ENCODE measurements at regions not wholly inside any gene's neighbourhood (a gene's known extent, or its start where the extent isn't known, plus 50 kb on each side); places are given as distances from the start of the nearest gene placed in this dataset.

- no peaks in the 10 kb centered on the region for H3K9me3 ChIP-seq (ENCODE audit: control insufficient read depth, low read length)
- H3K36me3 ChIP-seq (ENCODE audit: control insufficient read depth, insufficient read depth, low read length) = no peaks in the 10 kb centered on the region
- H3K4me1 ChIP-seq (ENCODE audit: control insufficient read depth, insufficient read depth, low read length) = no peaks in the 10 kb centered on the region
- H3K4me3 ChIP-seq (ENCODE audit: low read length) = no peak overlapping the region
- H3K27me3 ChIP-seq (ENCODE audit: control insufficient read depth, insufficient read depth, low read length) = no peaks in the 10 kb centered on the region
- no peak overlapping the region for H3K9ac ChIP-seq (ENCODE audit: low read length)
These were observed 328.5 kb upstream of the AMELY start for GRCh38 chrY:7240101-7240500.

GRCh38 chrY:7211971-7212370, 300.4 kb upstream of the AMELY start:
- Histone ChIP-seq H3K9ac (ENCODE audit: low read length) (no peak overlapping the region), H3K4me3 (ENCODE audit: low read length) (no peak overlapping the region), H3K4me1 (ENCODE audit: control insufficient read depth, insufficient read depth, low read length) (no peaks in the 10 kb centered on the region), H3K27me3 (ENCODE audit: control insufficient read depth, insufficient read depth, low read length) (no peaks in the 10 kb centered on the region), H3K9me3 (ENCODE audit: control insufficient read depth, low read length) (no peaks in the 10 kb centered on the region), H3K36me3 (ENCODE audit: control insufficient read depth, insufficient read depth, low read length) (no peaks in the 10 kb centered on the region)

DNA sequence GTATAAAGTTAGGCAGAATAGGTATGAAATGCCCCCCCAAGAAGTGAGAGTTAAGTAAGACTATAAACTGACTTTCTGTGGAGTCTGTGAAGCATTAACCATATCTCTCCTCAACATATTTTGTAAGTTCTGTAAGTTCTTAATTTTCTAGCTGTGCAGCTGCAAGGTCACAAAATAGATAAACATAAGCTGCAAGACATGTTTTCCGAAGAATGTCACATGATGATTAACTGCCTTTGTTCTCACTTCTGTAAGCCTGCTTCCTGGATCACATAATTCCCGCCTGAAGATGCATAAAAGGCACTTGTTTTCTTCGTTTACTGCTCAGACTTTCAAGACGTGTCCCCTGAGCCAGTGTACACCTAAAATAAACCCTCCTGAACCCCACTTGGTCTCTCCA, 292.9 kb upstream of the AMELY start:
- no peaks in the 10 kb centered on the region for H3K4me1 ChIP-seq (ENCODE audit: control insufficient read depth, insufficient read depth, low read length)
- H3K9me3 ChIP-seq (ENCODE audit: control insufficient read depth, low read length) = no peaks in the 10 kb centered on the region
- H3K27me3 ChIP-seq (ENCODE audit: control insufficient read depth, insufficient read depth, low read length) = no peaks in the 10 kb centered on the region
- no peak overlapping the region for H3K9ac ChIP-seq (ENCODE audit: low read length)
- H3K4me3 ChIP-seq (ENCODE audit: low read length) = no peak overlapping the region
- no peaks in the 10 kb centered on the region for H3K36me3 ChIP-seq (ENCODE audit: control insufficient read depth, insufficient read depth, low read length)

DNA sequence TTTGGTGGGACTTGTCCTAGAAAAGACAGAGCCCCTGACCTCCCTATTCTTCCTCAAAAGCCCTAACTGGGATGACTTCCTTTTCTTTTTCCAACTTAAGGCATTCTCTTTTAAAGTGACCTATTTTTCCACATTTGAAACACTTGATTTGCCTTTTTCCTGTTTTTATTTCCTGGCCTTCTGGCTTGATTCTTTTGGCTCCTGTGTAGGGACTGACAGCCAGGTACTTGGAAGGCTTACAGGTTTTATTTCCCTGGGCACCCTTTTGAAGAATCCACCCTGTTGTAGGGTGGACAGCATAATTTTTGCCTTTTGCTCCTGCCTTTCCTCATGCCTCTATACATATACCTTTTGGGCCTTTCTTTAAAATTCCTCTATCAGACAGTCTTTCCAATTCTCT, 271.0 kb upstream of the AMELY start:
- H3K4me3 ChIP-seq (ENCODE audit: low read length) = no peak overlapping the region
- H3K27me3 ChIP-seq (ENCODE audit: control insufficient read depth, insufficient read depth, low read length) = no peaks in the 10 kb centered on the region
- H3K4me1 ChIP-seq (ENCODE audit: control insufficient read depth, insufficient read depth, low read length) = no peaks in the 10 kb centered on the region
- no peak overlapping the region for H3K9ac ChIP-seq (ENCODE audit: low read length)
- H3K9me3 ChIP-seq (ENCODE audit: control insufficient read depth, low read length) = no peaks in the 10 kb centered on the region
- no peaks in the 10 kb centered on the region for H3K36me3 ChIP-seq (ENCODE audit: control insufficient read depth, insufficient read depth, low read length)

DNA sequence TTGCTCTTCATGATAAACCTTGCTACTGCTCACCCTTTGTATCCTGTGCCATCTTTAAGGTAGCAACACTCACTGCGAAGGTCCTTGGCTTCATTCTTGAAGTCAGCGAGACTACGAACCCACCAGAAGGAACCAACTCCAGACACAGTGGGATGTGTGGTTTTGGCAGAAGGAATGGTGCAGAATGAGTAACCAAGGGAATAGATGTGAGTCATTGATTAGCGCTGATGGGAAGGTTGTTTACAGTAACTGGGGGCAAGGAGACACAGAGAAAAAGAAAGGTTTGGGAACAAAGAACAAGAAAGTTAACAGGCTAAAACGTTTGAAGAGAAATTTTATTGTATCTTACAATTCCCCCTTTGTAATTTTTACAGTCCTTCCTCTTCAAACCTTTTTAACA, 266.1 kb upstream of the AMELY start:
- H3K36me3 ChIP-seq (ENCODE audit: control insufficient read depth, insufficient read depth, low read length) = no peaks in the 10 kb centered on the region
- H3K4me3 ChIP-seq (ENCODE audit: low read length) = no peak overlapping the region
- no peak overlapping the region for H3K9ac ChIP-seq (ENCODE audit: low read length)
- H3K27me3 ChIP-seq (ENCODE audit: control insufficient read depth, insufficient read depth, low read length) = no peaks in the 10 kb centered on the region
- H3K9me3 ChIP-seq (ENCODE audit: control insufficient read depth, low read length) = no peaks in the 10 kb centered on the region
- H3K4me1 ChIP-seq (ENCODE audit: control insufficient read depth, insufficient read depth, low read length) = no peaks in the 10 kb centered on the region

DNA sequence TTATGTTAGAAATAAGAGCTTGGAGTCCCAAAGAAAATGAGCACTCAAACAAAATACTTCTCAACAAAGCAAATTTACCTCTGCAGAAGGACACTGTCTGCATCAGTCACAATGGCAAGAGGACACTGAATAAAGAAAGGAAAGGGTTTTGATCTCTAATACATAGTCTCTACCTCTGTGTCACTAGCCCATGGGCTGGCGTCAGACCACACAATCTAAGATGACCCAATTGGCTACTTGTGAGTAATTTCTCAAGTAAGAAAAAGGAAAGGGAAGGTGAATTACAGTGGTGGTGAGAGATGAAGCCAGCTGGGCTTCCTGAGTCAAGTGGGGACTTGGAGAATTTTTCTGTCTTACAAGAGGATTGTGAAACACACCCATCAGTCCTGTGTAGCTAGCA, 257.9 kb upstream of the AMELY start:
- Histone ChIP-seq H3K36me3 (ENCODE audit: control insufficient read depth, insufficient read depth, low read length) (no peaks in the 10 kb centered on the region), H3K4me1 (ENCODE audit: control insufficient read depth, insufficient read depth, low read length) (no peaks in the 10 kb centered on the region), H3K9me3 (ENCODE audit: control insufficient read depth, low read length) (no peaks in the 10 kb centered on the region), H3K9ac (ENCODE audit: low read length) (no peak overlapping the region), H3K27me3 (ENCODE audit: control insufficient read depth, insufficient read depth, low read length) (no peaks in the 10 kb centered on the region), H3K4me3 (ENCODE audit: low read length) (no peak overlapping the region)

- H3K9me3 ChIP-seq (ENCODE audit: control insufficient read depth, low read length) = no peaks in the 10 kb centered on the region
- no peaks in the 10 kb centered on the region for H3K27me3 ChIP-seq (ENCODE audit: control insufficient read depth, insufficient read depth, low read length)
- no peak overlapping the region for H3K4me3 ChIP-seq (ENCODE audit: low read length)
- H3K9ac ChIP-seq (ENCODE audit: low read length) = no peak overlapping the region
- no peaks in the 10 kb centered on the region for H3K36me3 ChIP-seq (ENCODE audit: control insufficient read depth, insufficient read depth, low read length)
- no peaks in the 10 kb centered on the region for H3K4me1 ChIP-seq (ENCODE audit: control insufficient read depth, insufficient read depth, low read length)
These were observed 229.9 kb upstream of the AMELY start for GRCh38 chrY:7141477-7141876.

Data from mucosa of stomach (tissue), 1 donor.